Common myeloid progenitor, CD34-positive (primary cell): ENCODE measurements at regions not wholly inside any gene's neighbourhood (a gene's known extent, or its start where the extent isn't known, plus 50 kb on each side); places are given as distances from the start of the nearest gene placed in this dataset.
A peak's percentile ranks its signal among the peaks of the same experiment; 100 is the strongest.

Experiments used
- CTCF ChIA-PET: fragments of 350-600 bp; sonication (Branson Sonifier 250); formaldehyde crosslinking; loops from one replicate; lab custom pipeline; 2021; ENCODE audit warnings: antibody characterized with exemption; lab: Charles Lee
- POLR2A ChIA-PET: fragments of 350-600 bp; sonication (Branson Sonifier 250); formaldehyde crosslinking; loops from one replicate; lab custom pipeline; 2021; ENCODE audit warnings: antibody characterized with exemption; lab: Charles Lee
- DNase-seq, 3 donors: peaks; one replicate each; pipeline versions ENCODE4 v3.0.0 to v3.0.0-alpha.2; 2013
- H3K27ac ChIP-seq, 2 experiments: 1 replicate in 1 of 2; 2 replicates in 1 of 2; pipeline ENCODE4 v1.7.0; 2013; ENCODE audit warnings: inconsistent platforms in 2 of 2, low read length in 2 of 2, mild to moderate bottlenecking in 2 of 2, low read depth in 1 of 2, moderate library complexity in 1 of 2; ENCODE audit not compliant: severe bottlenecking in 2 of 2, insufficient read depth in 1 of 2, poor library complexity in 1 of 2
- H3K27me3 ChIP-seq, 5 experiments: replicated peaks in 2 of 5; 1 replicate in 3 of 5; 2 replicates in 2 of 5; pipeline versions ENCODE4 v1.6.1 to v1.7.0; 2013; ENCODE audit warnings: low read length in 4 of 5, mild to moderate bottlenecking in 2 of 5, moderate library complexity in 2 of 5, inconsistent platforms in 1 of 5; ENCODE audit not compliant: insufficient read depth in 5 of 5, control insufficient read depth in 4 of 5
- H3K36me3 ChIP-seq, 4 experiments: 1 replicate in 2 of 4; 2 replicates in 2 of 4; pipeline versions ENCODE4 v1.6.1 to v1.7.0; 2013; ENCODE audit warnings: low read length in 3 of 4, control low read depth in 1 of 4, mild to moderate bottlenecking in 1 of 4; ENCODE audit not compliant: control insufficient read depth in 4 of 4, insufficient read depth in 4 of 4
- H3K4me1 ChIP-seq, 4 experiments: 1 replicate in 3 of 4; 2 replicates in 1 of 4; pipeline versions ENCODE4 v1.6.1 to v1.7.1; 2013; ENCODE audit warnings: low read length in 3 of 4, mild to moderate bottlenecking in 3 of 4, control low read depth in 1 of 4, inconsistent platforms in 1 of 4, moderate library complexity in 1 of 4; ENCODE audit not compliant: control insufficient read depth in 4 of 4, insufficient read depth in 4 of 4; ENCODE audit errors: control extremely low read depth in 1 of 4
- H3K4me3 ChIP-seq, 7 experiments: 1 replicate in 4 of 7; 2 replicates in 3 of 7; pipeline versions ENCODE4 v1.5.1 to v1.7.0; 2013; ENCODE audit warnings: mild to moderate bottlenecking in 7 of 7, low read length in 6 of 7, moderate library complexity in 6 of 7, inconsistent platforms in 2 of 7, low read depth in 2 of 7, control low read depth in 1 of 7; ENCODE audit not compliant: insufficient read depth in 4 of 7, control insufficient read depth in 1 of 7; ENCODE audit errors: extremely low read depth in 1 of 7
- H3K9me3 ChIP-seq, 5 experiments: 1 replicate in 4 of 5; 2 replicates in 1 of 5; pipeline versions ENCODE4 v1.6.1 to v1.7.1; 2013; ENCODE audit warnings: low read length in 4 of 5, mild to moderate bottlenecking in 2 of 5, inconsistent platforms in 1 of 5, low read depth in 1 of 5, moderate library complexity in 1 of 5; ENCODE audit not compliant: control insufficient read depth in 4 of 5, insufficient read depth in 2 of 5; ENCODE audit errors: control extremely low read depth in 1 of 5
- WGBS: methylation state at CpG from one replicate; pipeline ENCODE4 v1.1.5; 2013; ENCODE audit not compliant: insufficient coverage; 5-methylcytosine and 5-hydroxymethylcytosine counted together

GRCh38 chr3:53944028-53944427, 52.4 kb upstream of the SELENOK start:
- WGBS: 92% methylated on average over 2 of the region's 3 CpGs
- no peak overlapping the region for H3K27ac ChIP-seq
- no peaks in the 10 kb centered on the region for H3K36me3 ChIP-seq
- peaks cover 0 to 18% (median 6%) of the 10 kb centered on the region in 5 experiments for H3K27me3 ChIP-seq
- peak in 2 of 3 donors; percentile 4 to 29 for DNase-seq
- POLR2A ChIA-PET: no interaction called here
- H3K4me1 ChIP-seq: no peaks in the 10 kb centered on the region
- peaks cover 0 to 24% (median 9%) of the 10 kb centered on the region in 5 experiments for H3K9me3 ChIP-seq
- H3K4me3 ChIP-seq: no peak overlapping the region
- CTCF ChIA-PET: interaction anchor here (0.6 kb wide), 1 partner anchor 14 kb away, joined by 3 read pairs; no protein-coding TSS in a partner anchor

DNA sequence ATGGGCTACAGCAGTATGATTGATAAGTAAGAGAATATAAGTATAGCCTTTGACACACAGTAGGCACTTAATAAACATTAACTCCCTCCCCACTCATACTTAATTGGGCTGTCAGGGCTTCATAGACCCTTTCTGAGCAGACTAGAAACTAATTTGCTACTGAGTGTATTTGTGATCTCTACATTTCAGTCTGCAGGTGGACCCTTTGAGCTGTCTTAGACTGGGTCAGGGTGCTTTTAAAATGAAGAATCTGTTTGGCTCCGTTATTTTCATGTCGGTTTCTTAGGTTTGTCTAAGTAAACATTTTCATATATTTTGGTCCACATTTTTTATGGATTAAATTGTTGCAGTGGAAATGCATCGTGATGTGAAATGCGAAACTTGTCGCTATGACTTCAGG, 50.3 kb upstream of the SELENOK start:
- CTCF ChIA-PET: interaction anchor here (0.8 to 1.4 kb wide), 3 partner anchors 9 to 432 kb away, joined by 3 to 4 read pairs (median 3); no protein-coding TSS in a partner anchor
- POLR2A ChIA-PET: no interaction called here
- no CpG with 5 or more reads among the region's 5 CpGs for WGBS

More for the DNA sequence above, 50.3 kb upstream of the SELENOK start:
- no peak overlapping the region for H3K4me3 ChIP-seq
- no peaks in the 10 kb centered on the region for H3K36me3 ChIP-seq
- DNase-seq: no peak
- H3K27ac ChIP-seq: no peak overlapping the region
- peaks cover 0 to 11% (median 5%) of the 10 kb centered on the region in 5 experiments for H3K9me3 ChIP-seq
- H3K27me3 ChIP-seq: peaks cover 0 to 27% (median 6%) of the 10 kb centered on the region in 5 experiments
- no peaks in the 10 kb centered on the region for H3K4me1 ChIP-seq
